Muscle layer of colon (tissue), 2 donors: ENCODE measurements at regions not wholly inside any gene's neighbourhood (a gene's known extent, or its start where the extent isn't known, plus 50 kb on each side); places are given as distances from the start of the nearest gene placed in this dataset.

Experiments used
- H3K27ac ChIP-seq: one replicate; pipeline ENCODE4 v1.7.0; 2013; ENCODE audit warnings: low read depth, mild to moderate bottlenecking, low read length, moderate library complexity
- H3K27me3 ChIP-seq, 2 donors: one replicate each; pipeline ENCODE4 v1.7.0; 2013; ENCODE audit warnings: low read length in 2 of 2, mild to moderate bottlenecking in 2 of 2; ENCODE audit not compliant: insufficient read depth in 2 of 2, control insufficient read depth in 1 of 2
- H3K36me3 ChIP-seq: one replicate; pipeline ENCODE4 v1.7.0; 2013; ENCODE audit warnings: mild to moderate bottlenecking, low read length; ENCODE audit not compliant: insufficient read depth
- H3K4me1 ChIP-seq: one replicate; pipeline ENCODE4 v1.7.0; 2013; ENCODE audit warnings: mild to moderate bottlenecking, low read length; ENCODE audit not compliant: insufficient read depth
- H3K4me3 ChIP-seq, 2 donors: one replicate each; pipeline ENCODE4 v1.7.0; 2013; ENCODE audit warnings: low read length in 2 of 2, low read depth in 1 of 2, mild to moderate bottlenecking in 1 of 2, moderate library complexity in 1 of 2
- H3K9ac ChIP-seq: one replicate; pipeline ENCODE4 v1.7.0; 2013; ENCODE audit warnings: low read length
- H3K9me3 ChIP-seq: one replicate; pipeline ENCODE4 v1.7.0; 2013; ENCODE audit warnings: mild to moderate bottlenecking, low read length
- donor health status: abdominal sarcoma.
- donor health status: Adenocarcinoma of cecum.

- Histone ChIP-seq H3K27ac (no peak overlapping the region), H3K4me3 (no peak overlapping the region), H3K9me3 (no peaks in the 10 kb centered on the region), H3K9ac (no peak overlapping the region), H3K27me3 (no peaks in the 10 kb centered on the region), H3K36me3 (no peaks in the 10 kb centered on the region), H3K4me1 (peaks cover 49% of the 10 kb centered on the region)
Observed at GRCh38 chr4:158005021-158005420, 167.8 kb downstream of the GASK1B start.

- Histone ChIP-seq H3K27ac (no peak overlapping the region), H3K9ac (no peak overlapping the region), H3K4me3 (no peak overlapping the region), H3K27me3 (no peaks in the 10 kb centered on the region), H3K9me3 (no peaks in the 10 kb centered on the region), H3K4me1 (peaks cover 49% of the 10 kb centered on the region), H3K36me3 (no peaks in the 10 kb centered on the region)
Observed at GRCh38 chr4:158004101-158004500, 168.7 kb downstream of the GASK1B start.

DNA sequence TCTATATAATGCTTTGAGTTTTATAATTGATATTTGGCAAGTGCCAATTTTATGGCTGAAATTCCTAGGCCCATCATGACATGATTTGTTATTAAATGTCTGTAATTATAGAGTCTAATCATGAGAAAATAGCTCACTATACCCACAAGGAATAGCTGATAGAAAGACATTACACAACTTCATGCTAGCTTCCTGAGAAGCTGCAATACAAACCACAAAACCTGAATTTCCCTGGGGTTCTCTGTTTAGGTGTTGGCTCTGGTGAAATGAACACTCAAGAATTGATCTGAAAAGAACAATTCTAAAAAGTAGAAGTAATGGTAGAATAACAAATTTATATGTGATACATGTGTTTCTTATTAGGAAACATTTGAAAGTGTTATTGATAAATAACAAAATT lies 169.6 kb downstream of the GASK1B start:
- peaks cover 44% of the 10 kb centered on the region for H3K4me1 ChIP-seq
- H3K36me3 ChIP-seq = no peaks in the 10 kb centered on the region
- no peak overlapping the region for H3K27ac ChIP-seq
- H3K9me3 ChIP-seq = no peaks in the 10 kb centered on the region
- no peak overlapping the region for H3K9ac ChIP-seq
- H3K27me3 ChIP-seq = no peaks in the 10 kb centered on the region
- no peak overlapping the region for H3K4me3 ChIP-seq

DNA sequence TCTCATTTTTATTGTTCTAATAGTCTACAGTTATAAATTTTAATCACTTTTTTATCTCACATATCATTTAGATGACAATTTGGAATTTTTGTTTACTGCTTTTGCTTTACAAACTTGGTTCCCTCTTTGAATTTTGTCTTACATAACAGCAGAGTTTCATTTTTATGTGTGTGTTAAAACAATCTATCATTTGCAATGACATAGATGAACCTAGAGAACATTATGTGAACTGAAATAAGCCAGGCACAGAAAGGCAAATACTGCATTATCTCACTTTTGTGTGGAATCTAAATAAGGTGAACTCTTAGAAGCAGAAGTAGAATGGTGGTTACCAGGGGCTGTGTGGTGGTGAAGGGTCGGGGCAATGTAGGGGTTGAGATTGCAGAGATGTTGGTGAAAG lies 170.7 kb downstream of the GASK1B start:
- Histone ChIP-seq H3K4me1 (peaks cover 35% of the 10 kb centered on the region), H3K4me3 (no peak overlapping the region), H3K36me3 (no peaks in the 10 kb centered on the region)

GRCh38 chr4:158001756-158002155 lies 171.1 kb downstream of the GASK1B start:
- peaks cover 32% of the 10 kb centered on the region for H3K4me1 ChIP-seq
- no peaks in the 10 kb centered on the region for H3K36me3 ChIP-seq
- no peak overlapping the region for H3K27ac ChIP-seq
- H3K4me3 ChIP-seq = no peak overlapping the region
- no peak overlapping the region for H3K9ac ChIP-seq
- no peaks in the 10 kb centered on the region for H3K27me3 ChIP-seq
- no peaks in the 10 kb centered on the region for H3K9me3 ChIP-seq

More for the DNA sequence above, 170.7 kb downstream of the GASK1B start:
- Histone ChIP-seq H3K27me3 (no peaks in the 10 kb centered on the region), H3K9ac (no peak overlapping the region), H3K27ac (no peak overlapping the region), H3K9me3 (no peaks in the 10 kb centered on the region)

GRCh38 chr4:157999723-158000122 lies 173.1 kb downstream of the GASK1B start:
- Histone ChIP-seq H3K27ac (no peak overlapping the region), H3K9ac (no peak overlapping the region), H3K4me3 (no peak overlapping the region), H3K36me3 (no peaks in the 10 kb centered on the region), H3K9me3 (no peaks in the 10 kb centered on the region), H3K4me1 (peaks cover 19% of the 10 kb centered on the region), H3K27me3 (no peaks in the 10 kb centered on the region)

- no peaks in the 10 kb centered on the region for H3K9me3 ChIP-seq
- no peak overlapping the region for H3K4me3 ChIP-seq
- H3K27ac ChIP-seq = no peak overlapping the region
- no peaks in the 10 kb centered on the region for H3K27me3 ChIP-seq
- H3K9ac ChIP-seq = no peak overlapping the region
- H3K4me1 ChIP-seq = peaks cover 15% of the 10 kb centered on the region
- H3K36me3 ChIP-seq = no peaks in the 10 kb centered on the region
Observed at GRCh38 chr4:157997296-157997695, 175.5 kb downstream of the GASK1B start.

DNA sequence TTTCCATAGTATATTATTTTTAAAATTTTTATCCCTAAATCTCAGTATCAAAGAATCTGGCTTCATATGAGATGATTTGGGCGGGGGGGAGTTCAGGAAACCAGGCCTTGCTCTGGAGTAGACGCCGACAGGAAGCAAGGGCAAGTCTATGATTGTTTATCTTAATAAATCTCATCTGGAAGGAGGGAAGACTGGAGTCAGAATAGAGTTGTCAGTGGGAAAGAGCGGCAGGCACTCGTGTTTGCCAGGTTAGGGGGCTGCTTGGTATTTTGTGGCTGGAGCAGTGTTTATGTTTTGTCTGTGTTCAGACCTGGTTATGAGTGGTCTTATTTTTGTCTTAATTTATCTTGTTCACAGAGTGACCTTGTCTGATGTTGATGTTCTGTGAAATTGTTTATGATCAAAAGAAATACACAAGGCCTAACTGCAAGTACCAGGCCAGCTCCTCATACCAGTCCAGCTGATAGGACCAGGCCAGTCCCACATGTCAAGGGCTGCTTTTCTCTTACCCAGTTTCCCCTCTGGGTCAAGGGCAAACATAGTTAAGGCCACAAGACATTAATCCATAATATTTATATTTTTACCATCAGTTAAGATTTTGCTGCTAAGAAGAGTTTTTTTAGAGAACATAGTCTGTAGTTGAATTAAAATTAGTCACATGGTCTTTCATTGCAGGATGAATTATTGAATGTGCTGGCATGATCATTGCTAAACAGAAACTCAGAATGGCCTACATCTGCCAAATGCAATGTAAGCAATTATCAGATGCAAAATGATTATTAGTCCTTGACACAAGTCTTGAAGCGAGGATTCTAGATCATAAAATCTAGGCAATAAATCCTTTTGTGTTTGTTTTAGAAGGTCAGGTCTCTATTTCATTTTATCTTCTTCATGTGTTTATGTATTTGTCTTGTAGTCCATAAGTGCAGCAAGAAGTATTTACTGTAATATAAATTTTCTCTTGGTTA lies 176.5 kb downstream of the GASK1B start:
- Histone ChIP-seq H3K9ac (no peak overlapping the region), H3K4me1 (peaks cover 8% of the 10 kb centered on the region), H3K27ac (no peak overlapping the region), H3K4me3 (no peak overlapping the region), H3K9me3 (no peaks in the 10 kb centered on the region), H3K27me3 (no peaks in the 10 kb centered on the region), H3K36me3 (no peaks in the 10 kb centered on the region)

- no peak overlapping the region for H3K4me3 ChIP-seq
- no peak overlapping the region for H3K9ac ChIP-seq
- no peak overlapping the region for H3K27ac ChIP-seq
Observed at GRCh38 chr4:157994863-157995262, 178.0 kb downstream of the GASK1B start.

DNA sequence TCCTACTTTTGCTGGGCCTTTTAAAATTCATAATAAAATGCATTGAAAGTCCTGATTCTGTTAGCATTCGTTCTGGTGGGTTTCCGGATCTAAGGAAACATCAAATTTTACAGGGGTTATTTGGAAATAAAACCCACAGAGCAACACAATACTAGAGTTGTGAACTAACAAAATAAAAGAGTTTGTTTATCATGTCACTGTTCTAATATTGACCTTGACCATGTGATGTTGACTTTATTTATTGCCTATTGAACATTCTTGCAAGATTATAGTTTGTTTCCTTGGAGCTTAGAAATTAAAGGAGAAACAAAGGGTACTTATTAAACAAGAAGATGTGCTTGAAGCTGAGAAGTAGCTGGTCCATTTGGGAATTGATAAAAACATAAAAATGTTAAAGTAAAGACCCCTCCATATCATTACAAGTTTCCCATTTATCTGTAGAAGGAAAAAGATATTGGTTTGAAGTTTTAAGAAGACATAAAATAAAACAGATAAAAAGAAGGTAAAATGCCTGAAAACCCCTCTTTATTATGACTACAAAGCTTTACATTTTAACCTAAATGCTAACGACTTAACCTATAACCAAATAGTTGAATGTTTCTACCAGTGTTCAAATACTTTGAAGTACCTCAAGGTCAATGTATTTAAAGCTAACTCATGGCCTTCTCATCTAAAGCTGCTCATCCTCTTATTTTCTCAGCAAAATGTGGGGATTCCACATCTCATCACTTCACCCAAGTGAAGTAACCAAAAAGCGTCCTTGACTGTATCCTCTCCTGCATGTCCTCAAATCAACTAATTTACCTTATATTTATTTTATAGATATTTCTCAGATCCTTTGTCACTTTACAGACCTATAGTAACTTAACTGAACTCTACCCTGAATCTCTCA lies 179.6 kb downstream of the GASK1B start:
- no peaks in the 10 kb centered on the region for H3K27me3 ChIP-seq
- H3K9ac ChIP-seq = no peak overlapping the region
- H3K4me1 ChIP-seq = peaks cover 8% of the 10 kb centered on the region
- H3K36me3 ChIP-seq = no peaks in the 10 kb centered on the region
- no peak overlapping the region for H3K27ac ChIP-seq
- H3K4me3 ChIP-seq = no peak overlapping the region
- H3K9me3 ChIP-seq = no peaks in the 10 kb centered on the region

More at GRCh38 chr4:157994863-157995262, 178.0 kb downstream of the GASK1B start:
- Histone ChIP-seq H3K9me3 (no peaks in the 10 kb centered on the region), H3K4me1 (peaks cover 8% of the 10 kb centered on the region), H3K27me3 (no peaks in the 10 kb centered on the region), H3K36me3 (no peaks in the 10 kb centered on the region)

GRCh38 chr4:157992038-157992705 lies 180.7 kb downstream of the GASK1B start:
- Histone ChIP-seq H3K4me3 (no peak overlapping the region), H3K9me3 (no peaks in the 10 kb centered on the region), H3K9ac (no peak overlapping the region), H3K36me3 (no peaks in the 10 kb centered on the region), H3K27me3 (no peaks in the 10 kb centered on the region), H3K27ac (peak overlapping the region; percentile 27), H3K4me1 (peaks cover 8% of the 10 kb centered on the region)
